ENCODE measurements at regions not wholly inside any gene's neighbourhood (a gene's known extent, or its start where the extent isn't known, plus 50 kb on each side); places are given as distances from the start of the nearest gene placed in this dataset.
A peak's percentile ranks its signal among the peaks of the same experiment; 100 is the strongest.

DNA sequence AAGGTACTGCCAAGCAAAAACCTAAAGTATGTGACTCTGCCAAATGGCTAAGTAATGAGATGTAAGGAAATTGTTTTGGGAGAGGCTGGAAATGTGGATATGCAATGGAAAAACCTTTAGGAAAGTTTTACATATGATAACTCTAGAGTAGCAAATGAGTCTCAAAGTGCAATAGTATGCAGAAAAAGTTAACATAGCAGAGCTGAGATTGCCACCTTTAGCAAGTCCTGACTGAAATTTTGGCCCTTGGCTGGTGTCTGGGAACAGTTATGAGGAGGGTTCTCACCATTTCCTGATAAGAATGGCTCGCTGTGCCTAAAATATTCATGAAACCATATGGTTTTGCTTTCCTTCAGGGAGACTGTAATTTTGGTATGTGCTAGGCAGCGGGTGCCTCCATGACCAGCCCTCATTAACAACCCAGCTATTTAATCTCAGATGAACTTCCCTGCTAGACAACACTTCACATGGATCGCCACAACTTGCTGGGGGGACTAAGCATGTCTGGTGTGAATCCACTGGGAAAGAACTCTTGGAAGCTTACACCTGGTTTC is 72.3 kb upstream of the ERBB4 start:
- DNase-seq (ENCODE audit: low spot score): no peak

- DNase-seq (ENCODE audit: low spot score): no peak
Observed at GRCh38 chr2:212609479-212609878, 70.9 kb upstream of the ERBB4 start.

DNA sequence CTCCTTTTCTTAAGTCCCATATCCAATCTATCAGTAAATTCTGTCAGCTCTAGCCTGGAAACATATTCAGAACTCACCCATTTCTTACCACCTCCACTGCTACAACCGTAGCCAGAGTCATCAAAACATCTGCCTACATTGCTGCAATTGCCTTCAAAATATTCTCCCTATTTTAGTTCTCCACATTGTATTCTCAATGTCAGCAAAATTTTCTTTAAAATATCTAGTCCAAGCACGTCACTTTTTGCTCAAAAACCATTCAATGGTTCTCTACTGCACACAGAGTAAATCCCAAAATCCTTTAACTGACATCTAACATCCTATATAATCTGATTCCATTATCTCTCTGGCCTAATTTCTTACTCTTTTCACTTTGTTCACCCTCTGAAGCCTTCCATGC is 68.5 kb upstream of the ERBB4 start:
- DNase-seq (ENCODE audit: low spot score): no peak

DNA sequence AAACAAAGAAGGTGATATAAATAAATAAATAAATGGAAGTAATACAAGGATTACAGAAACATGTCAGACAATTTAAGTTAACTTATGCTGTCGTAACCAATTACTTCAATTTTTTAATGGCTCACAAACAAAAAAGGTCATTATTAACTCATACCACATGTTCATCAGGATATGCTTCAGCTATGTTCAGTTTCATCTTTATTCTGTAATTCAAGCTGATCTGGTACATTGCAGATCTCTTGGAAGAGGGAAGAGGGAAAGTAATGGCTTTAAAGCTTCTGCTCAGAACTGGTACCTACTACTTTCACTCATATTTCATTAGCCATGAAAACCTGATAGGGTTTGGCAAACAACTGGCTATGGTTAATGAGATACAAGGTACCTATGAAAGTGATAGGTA is 67.6 kb upstream of the ERBB4 start:
- no peak for DNase-seq (ENCODE audit: low spot score)

DNA sequence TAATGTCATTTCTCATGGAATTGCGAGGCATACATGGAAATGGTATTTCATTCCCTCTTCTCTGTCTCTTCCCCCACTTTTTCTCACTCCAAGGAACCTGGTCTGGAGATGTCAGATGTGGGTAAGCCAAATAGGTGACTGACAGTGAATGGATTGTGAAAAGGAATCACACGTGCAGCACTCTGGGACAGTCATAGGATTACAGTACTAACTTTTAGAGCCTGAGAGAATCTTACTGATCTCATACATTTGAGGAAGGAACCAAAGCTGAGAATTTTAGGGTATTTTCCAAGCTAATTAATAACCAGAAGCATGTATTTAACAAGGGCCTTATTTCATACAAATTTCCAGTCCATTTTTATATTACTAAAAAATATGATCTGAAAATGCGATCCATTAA is 58.1 kb upstream of the ERBB4 start:
- DNase-seq (ENCODE audit: low spot score): no peak

- DNase-seq (ENCODE audit: low spot score): no peak
Observed at GRCh38 chr2:212596276-212596675, 57.7 kb upstream of the ERBB4 start.

- DNase-seq (ENCODE audit: low spot score): peak; percentile 48
Observed at GRCh38 chr2:212595036-212595654, 56.5 kb upstream of the ERBB4 start.

DNA sequence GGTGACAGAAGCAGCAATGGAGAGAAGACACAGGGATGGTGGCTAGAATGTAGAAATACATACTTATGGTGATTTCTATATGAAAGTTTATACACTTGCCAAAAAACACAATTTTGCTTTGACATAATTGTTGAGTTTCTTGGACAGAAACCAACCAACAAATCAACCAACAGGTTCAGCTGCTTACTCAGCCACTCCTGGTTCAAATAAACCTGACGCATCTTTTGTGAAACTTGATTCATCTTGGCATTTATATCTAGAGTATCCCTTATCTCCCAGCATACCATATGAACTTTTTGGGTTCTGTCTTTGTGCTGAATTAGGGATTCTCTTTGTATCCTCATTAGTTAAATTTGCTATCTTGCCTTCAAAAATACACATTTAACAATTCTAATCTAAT is 54.1 kb upstream of the ERBB4 start:
- no peak for DNase-seq (ENCODE audit: low spot score)

Data from RKO (cell line).